ENCODE measurements at regions not wholly inside any gene's neighbourhood (a gene's known extent, or its start where the extent isn't known, plus 50 kb on each side); places are given as distances from the start of the nearest gene placed in this dataset.

DNA sequence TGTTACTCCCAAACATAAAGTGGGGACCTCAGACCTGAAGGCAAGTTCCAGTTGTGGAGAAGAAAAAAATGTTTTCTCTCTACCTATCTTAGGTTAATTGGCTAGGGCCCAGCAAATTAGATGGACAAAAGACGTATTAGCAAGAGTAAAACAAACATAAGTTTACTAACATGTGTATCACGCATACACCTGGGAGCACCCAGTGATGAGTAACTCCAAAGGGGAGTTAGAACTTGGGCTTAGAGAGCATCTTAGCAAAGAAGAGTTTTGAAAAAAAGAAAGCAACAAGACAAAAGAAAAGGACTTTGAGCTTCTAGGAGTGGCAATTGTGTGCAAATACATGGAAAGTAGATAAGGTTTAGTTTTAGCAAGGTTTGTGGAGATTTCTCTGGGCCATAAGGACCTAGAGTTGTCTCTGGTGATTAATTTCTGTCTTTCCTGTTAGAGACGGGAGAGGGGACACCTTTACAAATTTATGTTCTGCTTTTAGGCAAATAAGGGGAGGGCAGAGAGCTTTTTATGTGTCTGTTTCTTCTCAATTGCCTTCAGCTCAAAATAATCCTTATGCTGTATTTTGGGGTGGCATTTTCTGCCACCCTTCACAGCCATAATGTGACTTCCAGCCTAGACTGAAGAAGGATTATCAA is 76.7 kb upstream of the PTGFRN start:
- no peak for TF ChIP-seq CTCF (IDR thresholded peaks at IDR 0.05; ENCODE audit: insufficient read depth, low read depth, low read length)
- no peak for TF ChIP-seq EZH2 (IDR thresholded peaks at IDR 0.05; ENCODE audit: insufficient read depth, low read length)

Data from astrocyte (in vitro differentiated cells and primary cell).